Lung (tissue), 11 donors: ENCODE measurements at regions not wholly inside any gene's neighbourhood (a gene's known extent, or its start where the extent isn't known, plus 50 kb on each side); places are given as distances from the start of the nearest gene placed in this dataset.

Experiments
- ATAC-seq: fragments of 200-7000 bp; cut with Tn5 transposase; one replicate; pipeline ENCODE4 v1.9.1; 2020; ENCODE audit warnings: moderate number of reproducible peaks; ENCODE audit not compliant: insufficient read depth, low FRiP score
- DNase-seq, 3 donors: peaks; one replicate each; pipeline ENCODE4 v3.0.0-alpha.2; 2013 to 2017
- H3K27ac ChIP-seq, 2 donors: one replicate each; pipeline ENCODE4 v1.5.1; 2013; ENCODE audit warnings: mild to moderate bottlenecking in 2 of 2, moderate library complexity in 2 of 2, control low read depth in 1 of 2, inconsistent platforms in 1 of 2, low read depth in 1 of 2, low read length in 1 of 2
- H3K27me3 ChIP-seq, 3 donors: one replicate each; pipeline ENCODE4 v1.5.1; 2013; ENCODE audit warnings: low read length in 2 of 3; ENCODE audit not compliant: control insufficient read depth in 3 of 3, insufficient read depth in 3 of 3
- H3K36me3 ChIP-seq, 4 donors: one replicate each; pipeline ENCODE4 v1.5.1; 2013; ENCODE audit warnings: low read length in 4 of 4, mild to moderate bottlenecking in 1 of 4, moderate library complexity in 1 of 4; ENCODE audit not compliant: control insufficient read depth in 4 of 4, insufficient read depth in 4 of 4
- H3K4me1 ChIP-seq, 5 donors: one replicate each; pipeline ENCODE4 v1.5.1; 2013; ENCODE audit warnings: low read length in 5 of 5, mild to moderate bottlenecking in 2 of 5, moderate library complexity in 1 of 5; ENCODE audit not compliant: control insufficient read depth in 5 of 5, insufficient read depth in 5 of 5
- H3K4me3 ChIP-seq: one replicate; pipeline ENCODE4 v1.5.1; 2013; ENCODE audit warnings: mild to moderate bottlenecking, control low read depth, moderate library complexity
- H3K9ac ChIP-seq, 2 donors: one replicate each; pipeline ENCODE4 v1.5.1; 2013; ENCODE audit warnings: low read length in 2 of 2, control low read depth in 1 of 2; ENCODE audit not compliant: insufficient read depth in 1 of 2
- H3K9me3 ChIP-seq, 4 donors: one replicate each; pipeline ENCODE4 v1.5.1; 2013; ENCODE audit warnings: low read length in 3 of 4, mild to moderate bottlenecking in 1 of 4, moderate library complexity in 1 of 4; ENCODE audit not compliant: control insufficient read depth in 4 of 4, insufficient read depth in 3 of 4
- CTCF ChIP-seq: IDR thresholded peaks from 2 replicates; pipeline ENCODE4 v1.5.1; 2012; ENCODE audit warnings: mild to moderate bottlenecking; ENCODE audit errors: control extremely low read depth, extremely low read depth
- WGBS, 2 donors: extraction: QIAGEN DNeasy Blood & Tissue Kit; methylation state at CpG; one replicate each; pipeline ENCODE4 v1.1.7; 2013; 5-methylcytosine and 5-hydroxymethylcytosine counted together
- donor health status: control.
- donor health status: control.
- donor health status: Bipolar disorder and iron deficiency.
- donor health status: healthy.
- donor health status: DM: yes; HTN: yes; CAD: no.

DNA sequence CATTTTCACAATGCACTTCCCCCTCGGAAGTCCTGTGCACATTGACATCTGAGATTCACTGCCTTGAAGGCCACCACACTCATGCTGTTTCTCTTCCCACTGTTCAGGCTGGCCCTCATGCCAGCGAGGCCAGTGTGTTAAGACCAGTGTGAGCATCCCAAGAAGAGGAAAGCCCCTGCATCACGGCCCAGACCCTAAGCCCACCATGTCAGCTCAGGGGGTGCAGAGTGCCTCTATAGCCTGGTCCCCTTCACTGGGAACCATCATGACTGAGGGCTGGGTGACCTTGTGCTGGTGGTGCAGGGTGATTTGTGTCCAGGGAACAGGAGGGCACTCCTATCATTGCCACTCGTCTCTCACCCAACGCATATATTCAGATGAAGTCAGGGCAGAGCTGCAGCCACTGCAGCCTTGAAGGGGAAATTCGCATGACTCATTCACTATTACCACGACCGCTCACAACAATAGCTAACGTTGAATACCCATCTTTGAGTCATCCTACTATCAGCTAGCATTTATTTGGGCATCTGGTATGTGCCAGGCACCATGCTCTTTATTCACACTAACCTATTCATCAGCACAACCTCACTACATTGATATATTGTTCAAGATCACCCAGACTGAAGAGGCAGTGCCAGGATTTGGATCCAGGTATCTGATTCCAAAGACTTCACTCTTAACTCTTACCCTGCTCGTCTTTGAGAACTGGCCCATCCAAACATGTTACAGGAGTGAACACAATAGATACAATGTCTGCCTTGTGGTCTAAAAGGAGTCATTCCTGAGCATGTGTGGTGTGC lies 58.8 kb upstream of the SLC6A11 start:
- peaks cover 0 to 7% (median 2%) of the 10 kb centered on the region in 3 donors for H3K27me3 ChIP-seq

DNA sequence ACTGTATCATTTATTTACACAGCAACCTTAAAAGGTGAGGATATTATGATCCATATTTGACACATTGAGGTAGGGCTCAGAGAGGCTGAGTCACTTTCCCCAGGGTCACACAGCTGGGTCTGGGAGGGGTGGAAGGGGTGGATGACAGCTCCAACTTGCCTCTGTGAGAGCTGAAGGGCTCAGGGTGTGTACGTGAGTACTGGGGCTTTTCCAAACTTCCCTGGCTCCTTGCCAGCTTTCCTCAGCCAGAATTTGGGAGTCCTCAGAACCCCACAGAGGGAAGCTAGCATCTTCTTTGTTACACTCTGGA lies 58.3 kb upstream of the SLC6A11 start:
- Histone ChIP-seq H3K27ac (no peak overlapping the region), H3K9me3 (no peaks in the 10 kb centered on the region), H3K9ac (no peak overlapping the region), H3K4me1 (no peaks in the 10 kb centered on the region), H3K4me3 (no peak overlapping the region), H3K36me3 (no peaks in the 10 kb centered on the region), H3K27me3 (peaks cover 0 to 7% (median 2%) of the 10 kb centered on the region in 3 donors)
- no peak for TF ChIP-seq CTCF
- ATAC-seq = no peak
- 25 to 39% methylated on average over 1 of the region's 1 CpG for WGBS, 2 donors
- DNase-seq = no peak

More for the DNA sequence above, 58.8 kb upstream of the SLC6A11 start:
- H3K9me3 ChIP-seq = no peaks in the 10 kb centered on the region
- no peaks in the 10 kb centered on the region for H3K36me3 ChIP-seq
- DNase-seq = no peak
- WGBS, 2 donors = 58 to 67% methylated on average over 10 of the region's 10 CpGs
- TF ChIP-seq CTCF = no peak
- H3K4me3 ChIP-seq = no peak overlapping the region
- no peak overlapping the region for H3K27ac ChIP-seq
- H3K4me1 ChIP-seq = no peaks in the 10 kb centered on the region
- ATAC-seq = no peak
- no peak overlapping the region for H3K9ac ChIP-seq

DNA sequence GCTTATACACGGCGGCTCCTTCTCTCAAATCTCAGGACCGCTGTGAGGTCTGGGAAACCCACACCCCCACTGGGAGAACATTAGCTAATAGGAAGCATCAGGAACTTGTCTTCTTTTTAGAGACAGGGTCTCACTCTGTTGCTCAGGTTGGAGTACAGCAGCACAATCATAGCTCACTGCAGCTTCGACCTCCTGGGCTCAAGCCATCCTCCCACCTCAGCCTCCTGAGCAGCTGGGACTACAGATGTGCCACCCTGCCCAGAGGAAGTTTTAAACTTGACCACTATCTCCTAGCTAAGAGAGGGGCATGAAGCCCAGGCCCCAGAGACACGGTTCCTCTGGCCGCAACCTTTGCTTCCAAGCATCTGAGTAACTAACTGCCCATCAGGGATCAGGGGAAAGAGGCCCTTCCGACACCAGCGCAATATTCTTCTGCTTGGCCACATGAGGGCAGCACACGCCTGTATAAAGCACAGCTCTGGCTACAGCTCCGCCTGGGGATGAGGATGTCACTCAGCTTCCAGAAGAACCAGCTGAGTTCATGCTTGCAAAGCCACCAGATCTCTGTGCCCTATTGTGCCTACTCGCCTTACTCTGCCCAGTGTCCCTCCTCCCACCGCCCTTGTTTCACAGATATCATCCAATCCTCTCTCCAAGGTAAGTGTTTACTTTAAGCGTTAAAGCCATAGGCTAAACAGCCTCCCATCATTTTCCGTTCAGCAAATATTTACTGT lies 57.6 kb upstream of the SLC6A11 start:
- peaks cover 0 to 7% (median 2%) of the 10 kb centered on the region in 3 donors for H3K27me3 ChIP-seq
- H3K9ac ChIP-seq = no peak overlapping the region
- WGBS, 2 donors = 35 to 39% methylated on average over 14 of the region's 14 CpGs
- peak; percentile 54 for TF ChIP-seq CTCF
- no peaks in the 10 kb centered on the region for H3K36me3 ChIP-seq
- DNase-seq (peak; percentile 31 to 65 (median 49)), ATAC-seq (peak; percentile 67)
- no peak overlapping the region for H3K27ac ChIP-seq
- H3K4me1 ChIP-seq = no peaks in the 10 kb centered on the region
- H3K9me3 ChIP-seq = no peaks in the 10 kb centered on the region
- no peak overlapping the region for H3K4me3 ChIP-seq
